ENCODE measurements at regions not wholly inside any gene's neighbourhood (a gene's known extent, or its start where the extent isn't known, plus 50 kb on each side); places are given as distances from the start of the nearest gene placed in this dataset.

GRCh38 chr4:129358571-129358970, 262.6 kb downstream of the C4orf33 start:
- TF ChIP-seq, protein P1, sequence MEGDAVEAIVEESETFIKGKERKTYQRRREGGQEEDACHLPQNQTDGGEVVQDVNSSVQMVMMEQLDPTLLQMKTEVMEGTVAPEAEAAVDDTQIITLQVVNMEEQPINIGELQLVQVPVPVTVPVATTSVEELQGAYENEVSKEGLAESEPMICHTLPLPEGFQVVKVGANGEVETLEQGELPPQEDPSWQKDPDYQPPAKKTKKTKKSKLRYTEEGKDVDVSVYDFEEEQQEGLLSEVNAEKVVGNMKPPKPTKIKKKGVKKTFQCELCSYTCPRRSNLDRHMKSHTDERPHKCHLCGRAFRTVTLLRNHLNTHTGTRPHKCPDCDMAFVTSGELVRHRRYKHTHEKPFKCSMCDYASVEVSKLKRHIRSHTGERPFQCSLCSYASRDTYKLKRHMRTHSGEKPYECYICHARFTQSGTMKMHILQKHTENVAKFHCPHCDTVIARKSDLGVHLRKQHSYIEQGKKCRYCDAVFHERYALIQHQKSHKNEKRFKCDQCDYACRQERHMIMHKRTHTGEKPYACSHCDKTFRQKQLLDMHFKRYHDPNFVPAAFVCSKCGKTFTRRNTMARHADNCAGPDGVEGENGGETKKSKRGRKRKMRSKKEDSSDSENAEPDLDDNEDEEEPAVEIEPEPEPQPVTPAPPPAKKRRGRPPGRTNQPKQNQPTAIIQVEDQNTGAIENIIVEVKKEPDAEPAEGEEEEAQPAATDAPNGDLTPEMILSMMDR (IDR thresholded peaks at IDR 0.05): no peak
- no peak for TF ChIP-seq ZFX (IDR thresholded peaks at IDR 0.05; ENCODE audit: borderline replicate concordance)
